ENCODE measurements at regions not wholly inside any gene's neighbourhood (a gene's known extent, or its start where the extent isn't known, plus 50 kb on each side); places are given as distances from the start of the nearest gene placed in this dataset.

DNA sequence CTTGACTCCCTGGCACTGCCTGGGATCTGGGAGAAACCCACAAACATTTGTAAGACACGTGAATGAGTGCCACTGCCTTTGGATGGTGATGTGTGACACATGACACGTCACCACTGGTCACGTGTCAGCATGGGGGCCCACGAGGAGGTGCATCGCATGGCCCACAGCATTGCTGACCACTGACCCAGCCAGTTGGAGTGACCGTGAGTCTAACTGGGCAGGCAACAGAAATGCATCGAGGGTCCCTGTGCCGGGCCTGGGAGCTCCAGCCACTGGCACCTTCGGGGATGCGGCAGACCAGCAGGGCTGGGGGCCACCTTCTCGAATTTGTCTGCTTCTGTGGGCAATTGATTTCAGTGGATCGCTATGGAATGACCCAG lies 121.9 kb upstream of the HDAC4 start:
- TF ChIP-seq, protein P1, sequence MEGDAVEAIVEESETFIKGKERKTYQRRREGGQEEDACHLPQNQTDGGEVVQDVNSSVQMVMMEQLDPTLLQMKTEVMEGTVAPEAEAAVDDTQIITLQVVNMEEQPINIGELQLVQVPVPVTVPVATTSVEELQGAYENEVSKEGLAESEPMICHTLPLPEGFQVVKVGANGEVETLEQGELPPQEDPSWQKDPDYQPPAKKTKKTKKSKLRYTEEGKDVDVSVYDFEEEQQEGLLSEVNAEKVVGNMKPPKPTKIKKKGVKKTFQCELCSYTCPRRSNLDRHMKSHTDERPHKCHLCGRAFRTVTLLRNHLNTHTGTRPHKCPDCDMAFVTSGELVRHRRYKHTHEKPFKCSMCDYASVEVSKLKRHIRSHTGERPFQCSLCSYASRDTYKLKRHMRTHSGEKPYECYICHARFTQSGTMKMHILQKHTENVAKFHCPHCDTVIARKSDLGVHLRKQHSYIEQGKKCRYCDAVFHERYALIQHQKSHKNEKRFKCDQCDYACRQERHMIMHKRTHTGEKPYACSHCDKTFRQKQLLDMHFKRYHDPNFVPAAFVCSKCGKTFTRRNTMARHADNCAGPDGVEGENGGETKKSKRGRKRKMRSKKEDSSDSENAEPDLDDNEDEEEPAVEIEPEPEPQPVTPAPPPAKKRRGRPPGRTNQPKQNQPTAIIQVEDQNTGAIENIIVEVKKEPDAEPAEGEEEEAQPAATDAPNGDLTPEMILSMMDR (optimal IDR thresholded peaks at IDR 0.05 in 1 of 3, IDR thresholded peaks at IDR 0.05 in 1 of 3, conservative IDR thresholded peaks at IDR 0.05 in 1 of 3; ENCODE audit: extremely low read depth in 1 of 3, insufficient read depth in 2 of 3, low read length in 3 of 3) = no peak
- no peak for TF ChIP-seq EZH2 (IDR thresholded peaks at IDR 0.05; ENCODE audit: low read length)

All from keratinocyte (primary cell).